HG03442 (cell line): ENCODE measurements at regions not wholly inside any gene's neighbourhood (a gene's known extent, or its start where the extent isn't known, plus 50 kb on each side); places are given as distances from the start of the nearest gene placed in this dataset.

Experiments used
- ATAC-seq: cut with Tn5 transposase; IDR thresholded peaks from one replicate; pipeline ENCODE4 v1.9.1; 2021; ENCODE audit warnings: mild to moderate bottlenecking, moderate library complexity; ENCODE audit not compliant: unreplicated experiment

DNA sequence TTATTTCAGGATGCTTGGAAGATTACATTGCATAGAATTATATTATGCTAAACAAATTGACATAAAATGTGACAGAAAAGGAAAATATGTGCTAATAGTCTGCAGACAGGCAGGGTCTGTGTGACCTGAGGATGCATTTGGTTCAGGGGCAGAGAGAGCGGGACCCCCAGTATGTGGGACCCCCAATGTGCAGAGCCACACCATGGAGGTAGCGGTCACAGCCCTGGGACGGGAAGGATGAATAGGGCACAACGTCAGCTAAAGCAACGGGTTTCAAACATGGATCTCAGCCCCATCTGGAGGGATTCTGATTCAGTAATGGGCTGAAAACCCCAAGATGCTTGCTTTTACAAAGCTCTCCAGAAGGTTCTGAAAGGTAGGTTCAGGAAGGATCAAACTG lies 251.8 kb upstream of the ADARB2 start:
- no peak for ATAC-seq

DNA sequence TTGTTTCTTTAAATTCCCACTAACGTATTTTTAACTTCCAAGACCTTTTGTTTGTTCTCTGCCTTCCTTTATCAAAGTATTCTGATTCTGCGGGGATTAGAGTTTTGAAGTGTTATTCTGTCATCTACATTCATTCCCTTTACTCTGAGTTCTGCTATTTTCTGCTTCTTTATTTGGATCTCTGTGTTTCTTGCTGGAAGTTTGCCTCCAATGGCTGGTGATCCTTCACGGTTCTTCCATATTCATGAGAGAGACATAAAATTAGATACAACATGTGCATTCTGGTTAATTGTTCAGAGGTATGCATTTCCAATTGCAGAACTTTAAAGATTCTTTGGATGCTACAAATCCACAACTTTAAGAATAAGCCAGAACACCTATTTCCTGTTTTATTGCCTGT lies 244.7 kb upstream of the ADARB2 start:
- no peak for ATAC-seq

DNA sequence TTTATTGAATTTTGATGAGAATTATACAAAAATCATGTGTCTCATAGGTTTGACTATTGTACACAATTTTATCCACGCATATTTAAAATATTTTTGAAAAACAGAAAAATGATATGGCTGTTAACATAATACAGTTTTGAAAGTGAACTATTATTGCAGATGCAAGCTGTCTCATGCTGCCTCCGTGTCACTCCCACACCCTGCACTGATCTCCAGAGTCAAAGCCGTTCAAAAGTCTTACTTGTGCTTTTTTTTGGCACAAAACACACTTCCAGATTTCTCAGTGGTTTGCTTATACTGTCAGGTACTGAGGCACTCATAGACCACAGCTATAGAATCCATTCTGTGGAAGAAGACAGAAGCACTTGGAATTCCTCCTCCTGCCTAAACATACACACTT lies 243.1 kb upstream of the ADARB2 start:
- no peak for ATAC-seq

DNA sequence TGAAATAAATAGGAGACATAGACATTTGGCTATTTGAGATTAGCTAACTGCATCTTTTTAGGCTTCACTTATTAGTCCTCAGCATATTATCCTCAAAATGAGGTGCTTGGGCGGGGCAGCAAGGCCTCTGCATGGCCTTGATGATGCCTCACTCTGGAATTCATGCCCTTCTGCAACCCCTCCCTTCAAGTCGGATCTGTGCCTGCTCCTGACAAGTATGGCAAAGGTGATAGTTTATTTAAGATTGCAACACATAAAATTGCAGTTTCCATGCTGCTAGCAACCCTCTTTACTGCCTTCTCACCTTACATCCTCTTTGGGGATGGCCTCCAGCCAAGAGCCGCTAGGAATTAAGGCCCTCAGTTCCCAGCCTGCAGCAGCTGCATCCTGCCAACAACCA lies 241.3 kb upstream of the ADARB2 start:
- no peak for ATAC-seq

DNA sequence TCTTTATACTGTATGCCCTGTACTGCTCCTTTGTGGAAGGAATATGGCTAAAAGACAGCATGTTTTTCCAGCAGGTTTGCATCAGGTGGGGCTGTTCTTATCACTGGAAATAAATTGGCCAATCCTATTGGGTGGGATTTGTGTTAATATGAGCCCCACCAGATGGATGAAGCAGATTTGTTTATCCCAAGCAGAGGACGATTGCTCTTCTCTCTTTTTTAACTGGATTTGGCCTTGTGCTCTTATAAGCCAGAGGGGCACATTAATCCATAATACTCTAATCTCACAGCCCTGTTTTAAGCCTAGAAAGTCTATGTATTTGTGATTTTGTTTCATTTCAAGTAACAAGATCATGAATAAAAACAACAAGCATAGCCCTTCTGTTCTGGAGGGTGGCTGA lies 240.1 kb upstream of the ADARB2 start:
- ATAC-seq, result no peak

DNA sequence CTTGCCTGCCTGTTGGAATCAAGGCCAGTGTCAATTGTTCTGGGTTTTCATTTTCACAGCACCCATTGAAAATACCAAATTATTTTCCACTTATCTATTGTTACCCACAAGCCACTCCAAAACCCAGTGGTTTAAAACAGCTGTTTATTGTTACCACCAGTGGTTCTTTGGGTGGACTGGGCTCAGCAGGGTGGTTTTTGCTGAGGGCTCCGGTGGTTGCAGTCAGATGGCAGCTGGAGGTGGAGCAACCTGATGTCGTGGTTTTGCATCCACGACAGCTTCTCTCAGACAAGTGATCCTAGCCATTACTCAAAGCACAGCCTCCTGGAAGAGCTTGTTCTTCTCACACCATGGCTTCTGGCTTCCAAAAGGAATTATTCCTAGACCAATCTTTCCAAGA lies 235.1 kb upstream of the ADARB2 start:
- ATAC-seq, result no peak

DNA sequence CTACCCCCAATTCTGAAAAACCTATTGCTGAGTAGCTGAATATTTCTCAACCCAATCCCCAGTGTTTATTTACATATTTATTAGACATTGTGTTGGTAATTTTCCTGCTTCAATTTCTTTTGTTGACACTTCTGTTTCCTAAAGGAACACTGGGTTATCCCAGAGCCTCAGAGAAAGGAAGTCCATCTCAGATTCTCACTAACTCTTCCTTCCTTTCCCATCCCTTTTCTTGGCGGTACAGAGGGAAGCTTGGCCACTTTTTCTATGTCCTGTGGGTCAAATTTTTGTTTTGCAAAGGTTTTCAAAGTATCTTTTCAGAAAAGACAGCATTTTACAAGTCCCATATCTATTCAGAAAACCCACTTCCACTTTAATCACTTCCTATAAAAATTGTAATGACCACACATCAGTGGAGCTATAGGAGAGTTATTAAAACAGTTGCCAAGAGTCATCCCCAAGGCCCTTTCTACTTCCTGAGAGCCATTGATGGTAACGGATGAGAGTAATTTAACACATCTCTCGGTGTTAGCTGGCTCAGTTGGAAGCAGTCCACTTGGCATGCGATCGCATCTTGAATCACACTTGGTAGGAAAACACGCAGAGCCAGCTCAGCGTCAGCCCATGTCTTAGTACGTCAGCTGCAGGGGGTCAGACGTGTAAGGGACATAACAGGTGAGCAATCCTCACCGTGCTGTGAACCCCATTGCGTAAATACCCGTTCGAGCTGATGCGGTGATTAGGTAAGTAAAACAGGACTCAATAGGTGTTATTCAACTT lies 231.1 kb upstream of the ADARB2 start:
- no peak for ATAC-seq

DNA sequence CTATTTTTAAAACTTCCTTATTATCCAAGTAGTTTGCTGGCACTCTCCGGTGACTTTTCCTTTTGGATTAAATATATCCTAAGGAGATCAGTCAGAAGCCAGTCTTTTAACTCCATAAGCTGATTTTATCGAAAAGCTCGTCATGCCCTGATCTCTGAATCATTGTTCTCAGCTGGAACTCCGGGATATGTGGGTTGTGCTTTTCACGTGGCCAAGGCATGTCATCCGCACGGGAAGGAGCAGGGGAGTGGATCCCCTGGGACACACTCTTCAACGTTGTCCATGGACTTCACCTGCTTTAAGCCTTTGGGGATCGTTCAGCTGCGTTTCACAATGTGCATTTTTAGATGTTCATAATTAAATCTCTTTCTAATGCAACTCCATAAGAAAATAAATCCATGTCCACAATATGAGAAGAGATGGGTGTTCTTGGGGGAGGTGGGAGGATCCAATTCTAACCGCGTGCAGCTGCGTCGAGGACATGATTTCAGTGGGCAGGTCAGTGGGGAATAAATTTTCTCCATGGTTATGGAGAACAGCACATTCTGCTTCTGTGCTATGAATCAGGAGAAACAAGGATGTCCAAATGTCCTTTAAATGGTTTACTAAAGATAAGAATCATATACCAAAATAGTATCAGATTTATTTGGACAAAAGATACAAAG lies 229.5 kb upstream of the ADARB2 start:
- ATAC-seq, result no peak

DNA sequence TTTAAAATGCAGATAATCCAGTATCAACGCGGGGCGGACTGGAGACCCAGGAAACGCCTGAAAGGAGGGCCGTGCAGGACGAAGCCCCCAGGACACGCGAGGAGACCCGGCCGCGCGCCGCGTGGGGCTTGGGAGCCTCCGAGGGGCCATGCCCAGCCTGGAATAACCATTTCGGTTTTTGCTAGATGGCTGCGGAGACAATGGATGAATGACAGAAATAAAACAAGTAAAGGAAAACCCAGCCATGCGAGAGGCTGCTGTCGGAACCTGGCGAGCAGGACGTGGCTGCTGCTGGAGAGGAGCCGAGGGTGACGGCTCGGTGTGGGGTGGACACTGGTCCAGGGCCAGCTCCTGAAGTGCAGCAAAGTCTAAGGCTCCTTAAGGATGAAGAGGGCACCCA lies 227.2 kb upstream of the ADARB2 start:
- no peak for ATAC-seq

DNA sequence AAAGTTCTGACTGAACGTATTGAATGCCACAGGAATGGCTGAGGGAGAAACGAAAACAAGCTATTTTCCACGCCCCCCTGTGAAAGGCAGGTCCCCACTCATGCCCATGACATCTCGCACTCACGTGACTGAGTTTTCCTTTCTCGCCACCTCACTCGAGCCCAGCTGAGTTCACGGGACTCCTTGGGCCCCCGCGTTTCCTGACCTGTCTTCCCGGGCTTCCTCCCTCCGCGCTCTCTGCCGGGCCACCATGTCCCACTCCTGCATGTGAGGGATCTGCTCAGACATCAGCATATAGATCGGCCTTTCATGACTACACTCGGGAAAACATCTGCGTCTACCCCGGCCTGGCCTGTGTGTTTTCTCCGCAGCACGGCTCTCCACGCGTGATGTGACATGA lies 226.0 kb upstream of the ADARB2 start:
- ATAC-seq, result no peak

DNA sequence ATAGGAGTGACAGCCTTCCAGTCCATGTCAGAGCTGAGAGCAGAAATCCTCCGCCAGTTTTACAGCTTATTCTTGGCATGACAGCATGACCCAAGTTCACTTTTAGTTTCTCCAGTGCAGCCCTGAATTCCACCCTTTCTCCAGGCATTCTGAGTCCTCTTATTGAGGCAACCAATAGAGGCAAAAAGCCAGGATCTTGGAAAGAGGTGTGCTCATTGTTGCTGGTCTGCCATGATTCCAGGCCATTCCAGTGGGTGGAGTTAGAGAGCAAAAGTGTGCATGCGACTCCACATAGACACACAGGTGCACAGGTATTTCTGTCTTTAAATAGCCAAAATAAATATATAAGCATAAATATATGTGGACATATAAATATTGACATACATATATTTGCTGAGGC lies 224.7 kb upstream of the ADARB2 start:
- ATAC-seq, result no peak

DNA sequence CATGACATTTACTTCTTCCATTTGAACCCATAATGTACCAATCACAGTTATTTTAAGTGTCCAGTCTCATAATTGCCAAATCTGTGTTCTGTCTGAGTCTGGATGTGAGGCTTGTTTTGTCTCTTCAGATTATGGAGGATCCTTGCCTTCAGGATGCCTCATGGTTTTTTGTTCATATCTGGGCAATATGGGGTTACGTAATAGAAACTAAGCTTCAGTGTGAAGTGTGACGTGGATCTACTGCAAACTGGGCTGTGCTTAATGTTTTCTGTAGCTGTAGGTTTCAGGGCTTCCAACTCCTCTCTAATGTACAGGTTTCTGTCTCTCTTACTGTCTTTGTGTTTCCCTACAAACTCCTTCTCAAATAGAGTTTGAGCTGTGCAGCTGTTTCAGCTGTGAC lies 223.7 kb upstream of the ADARB2 start:
- no peak for ATAC-seq

DNA sequence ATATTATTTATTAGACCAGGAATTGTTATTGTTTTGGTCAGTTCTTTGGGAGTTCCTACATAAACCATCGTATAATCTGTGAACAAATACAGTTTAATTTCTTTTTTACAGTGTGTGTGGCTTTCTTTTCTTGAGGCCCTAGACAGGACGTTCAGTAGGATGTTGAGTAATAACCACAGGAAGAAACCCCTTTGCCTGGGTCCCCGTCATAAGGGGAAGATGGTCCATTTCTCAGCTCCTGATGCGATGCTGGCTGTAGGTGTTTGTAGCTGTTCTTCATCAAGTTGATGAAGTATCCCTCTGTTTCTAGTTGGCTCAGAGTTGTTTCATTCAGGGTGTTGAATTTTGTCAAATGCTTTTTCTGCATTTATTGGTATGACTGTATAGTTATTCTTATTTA lies 219.7 kb upstream of the ADARB2 start:
- no peak for ATAC-seq

DNA sequence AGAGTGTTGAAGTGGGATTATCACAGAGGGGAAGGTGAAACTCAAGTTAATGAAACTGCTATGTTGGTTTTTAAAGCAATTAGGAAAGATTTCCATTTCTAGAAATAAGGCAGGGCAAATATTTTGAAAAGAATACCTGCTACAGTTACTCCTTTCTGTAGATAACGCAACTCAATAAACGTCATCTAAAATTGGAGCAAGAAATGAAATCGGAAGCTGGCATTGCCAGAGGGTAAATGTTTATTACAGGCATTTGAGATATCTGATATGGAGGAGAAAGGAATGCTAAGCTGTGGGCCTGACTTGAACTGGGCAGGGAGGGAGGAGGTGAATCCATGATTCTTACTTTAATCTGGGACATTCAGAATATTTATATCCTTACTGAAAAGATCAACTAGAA lies 217.0 kb upstream of the ADARB2 start:
- ATAC-seq, result no peak

DNA sequence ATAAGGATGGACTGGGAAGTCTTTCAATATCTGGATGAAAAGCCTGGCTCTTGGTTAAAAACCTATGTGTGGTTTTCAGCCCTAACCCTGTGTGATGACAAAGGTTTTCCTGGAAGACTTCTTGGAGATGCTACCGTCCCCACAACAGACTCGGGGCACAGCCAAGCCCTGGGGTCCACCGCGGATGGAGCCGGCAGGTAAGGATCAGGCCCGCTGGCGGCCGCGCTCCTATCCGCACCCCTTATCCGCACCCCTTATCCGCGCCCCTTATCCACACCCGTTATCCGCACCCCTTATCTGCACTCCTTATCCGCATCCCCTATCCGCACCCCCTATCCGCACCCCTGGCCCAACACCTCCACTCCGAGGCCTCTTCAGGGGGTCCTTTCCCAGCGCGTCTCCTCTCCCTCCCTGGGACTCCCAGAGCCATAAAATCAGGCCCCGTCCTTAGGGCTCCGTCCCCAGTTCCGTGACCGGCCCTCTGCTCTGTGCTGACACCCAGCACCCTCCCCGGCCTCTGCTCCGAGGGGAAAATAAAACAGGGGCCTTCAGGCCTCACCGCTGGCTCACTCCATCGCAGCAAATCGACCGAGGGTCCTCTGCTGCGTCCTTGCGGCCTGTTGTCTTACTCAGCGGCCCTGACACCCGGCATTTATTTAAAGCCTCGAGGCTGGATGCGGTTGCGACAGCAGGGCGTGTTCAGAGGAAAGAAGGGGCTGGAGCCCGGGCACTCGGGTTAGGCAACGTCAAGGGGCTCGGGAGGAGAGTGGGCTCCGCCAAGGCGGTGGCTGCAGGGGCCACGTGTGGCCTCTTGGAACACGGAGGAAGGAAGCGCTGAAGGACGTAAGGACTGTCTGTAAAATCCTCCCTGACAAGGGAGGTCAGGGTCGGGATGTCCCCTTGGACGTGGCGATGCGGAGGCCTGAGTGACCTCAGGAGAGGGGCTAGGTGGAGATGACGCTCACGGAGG lies 215.1 kb upstream of the ADARB2 start:
- no peak for ATAC-seq

DNA sequence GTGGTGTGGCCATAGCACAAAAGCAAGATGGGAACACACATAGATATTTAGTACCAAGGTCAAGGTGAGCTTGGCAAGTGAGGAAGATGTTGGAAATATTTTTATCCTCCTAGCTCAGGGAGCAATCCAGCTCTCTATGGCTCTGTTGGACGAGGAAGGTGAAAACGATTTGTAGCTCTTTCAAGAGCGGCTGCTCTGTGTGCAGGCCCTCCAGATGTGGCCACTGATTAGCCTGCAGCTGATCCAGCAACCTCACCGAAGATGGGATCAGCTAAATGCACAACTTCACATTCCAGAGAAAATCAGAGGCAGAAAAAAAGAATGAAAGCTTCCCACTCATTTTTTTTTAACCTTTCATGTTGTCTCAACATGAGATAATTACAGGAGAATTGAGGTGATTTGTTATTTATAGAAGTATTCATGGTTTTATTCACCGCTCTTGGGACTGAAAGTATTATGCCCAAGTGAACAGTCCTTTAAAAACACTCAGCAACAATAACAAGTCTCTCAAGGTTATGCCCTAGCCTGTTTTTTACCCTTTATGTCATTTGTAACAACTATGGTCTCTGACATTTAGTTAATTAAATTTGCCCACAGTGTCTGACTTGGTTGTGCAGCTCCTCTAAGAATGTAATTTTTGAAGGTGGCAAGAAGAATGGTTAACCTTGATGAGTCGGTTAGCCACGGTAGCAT lies 213.6 kb upstream of the ADARB2 start:
- no peak for ATAC-seq

DNA sequence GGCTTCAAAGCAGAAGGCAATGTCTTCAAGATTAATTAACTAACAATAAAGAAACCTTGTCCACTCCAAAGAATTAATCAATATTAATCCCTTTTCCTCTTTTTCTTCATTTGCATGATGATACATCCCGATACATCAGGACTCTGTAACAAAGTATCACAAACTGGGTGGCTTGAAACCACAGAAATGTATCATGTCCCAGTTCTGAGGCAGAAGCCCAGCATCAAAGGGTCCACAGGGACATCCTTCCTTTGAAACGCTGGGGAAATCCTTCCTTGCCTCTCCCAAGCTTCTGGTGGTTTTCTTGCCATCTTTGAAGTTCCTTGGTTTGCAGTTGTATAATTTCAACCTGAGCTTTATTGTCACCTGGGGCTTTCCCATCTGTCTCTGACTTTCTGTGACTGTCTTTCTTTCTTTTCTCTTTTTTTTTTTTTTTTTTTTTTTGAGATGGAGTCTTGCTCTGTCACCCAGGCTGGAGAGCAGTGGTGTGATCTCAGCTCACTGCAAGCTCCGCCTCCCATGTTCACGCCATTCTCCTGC lies 210.2 kb upstream of the ADARB2 start:
- ATAC-seq, result no peak

DNA sequence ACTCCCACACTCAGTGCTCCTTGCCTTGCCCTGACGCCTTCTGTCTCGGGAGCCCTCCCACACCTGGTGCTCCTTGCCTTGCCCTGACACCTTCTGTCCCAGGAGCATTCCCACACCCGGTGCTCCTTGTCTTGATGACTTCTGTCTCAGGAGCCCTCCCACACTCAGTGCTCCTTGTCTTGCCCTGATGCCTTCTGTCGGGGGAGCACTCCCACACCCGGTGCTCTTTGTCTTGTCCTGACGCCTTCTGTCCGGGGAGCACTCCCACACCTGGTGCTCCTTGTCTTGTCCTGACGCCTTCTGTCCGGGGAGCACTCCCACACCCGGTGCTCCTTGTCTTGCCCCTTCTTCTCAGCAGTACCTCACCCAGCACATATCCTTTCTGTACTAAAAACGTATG lies 207.2 kb upstream of the ADARB2 start:
- no peak for ATAC-seq

DNA sequence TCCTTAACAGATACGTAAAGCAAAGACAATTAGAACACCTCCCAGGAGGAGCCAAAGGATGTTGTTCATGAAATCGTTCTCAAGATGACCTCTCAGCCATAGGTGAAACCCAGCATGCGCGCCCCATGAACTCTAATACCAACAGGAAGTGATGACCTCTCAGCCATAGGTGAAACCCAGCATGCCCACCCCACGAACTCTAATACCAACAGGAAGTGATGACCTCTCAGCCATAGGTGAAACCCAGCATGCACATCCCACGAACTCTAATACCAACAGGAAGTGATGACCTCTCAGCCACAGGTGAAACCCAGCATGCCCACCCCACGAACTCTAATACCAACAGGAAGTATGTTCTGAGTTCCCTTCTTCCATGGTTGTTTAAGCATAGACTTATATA lies 205.2 kb upstream of the ADARB2 start:
- ATAC-seq, result no peak

DNA sequence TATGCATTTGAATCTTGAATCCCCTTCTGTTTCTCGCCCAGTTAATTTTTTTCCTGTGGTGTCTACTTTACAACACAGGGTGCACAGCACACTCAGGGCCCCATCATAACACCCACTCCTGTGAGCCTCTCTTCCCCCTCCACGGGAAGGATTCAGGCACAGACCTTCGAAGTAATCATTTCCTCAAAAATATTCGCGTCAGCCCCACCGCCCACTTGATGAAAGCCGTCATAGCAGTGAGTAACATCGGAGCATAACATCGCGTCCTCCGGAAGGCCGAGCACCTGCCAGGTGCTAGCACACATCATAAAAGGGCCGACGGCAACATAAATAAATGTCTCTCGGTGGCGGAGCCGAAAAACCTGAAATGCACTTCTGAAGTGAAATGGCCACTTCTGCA lies 201.7 kb upstream of the ADARB2 start:
- no peak for ATAC-seq

DNA sequence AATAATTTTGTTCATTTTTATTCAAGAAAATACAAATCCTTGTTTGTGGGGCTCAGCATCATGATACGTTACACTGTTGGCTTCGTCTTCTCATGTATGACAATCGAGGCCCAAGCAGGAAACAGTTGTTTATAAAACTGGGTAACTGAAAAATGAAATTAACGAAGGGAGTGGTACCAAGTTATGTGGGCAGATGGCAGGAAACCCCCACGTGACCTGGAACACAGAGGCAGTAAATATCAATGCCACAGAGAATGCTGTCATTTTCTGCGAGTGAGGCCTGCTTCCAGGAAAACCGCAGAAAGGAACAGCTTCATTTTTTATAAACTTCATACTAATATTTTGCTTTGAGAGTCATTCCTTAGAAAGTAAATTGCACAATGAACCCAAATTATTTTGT lies 201.0 kb upstream of the ADARB2 start:
- no peak for ATAC-seq
